Astrocyte (in vitro differentiated cells and primary cell): ENCODE measurements at regions not wholly inside any gene's neighbourhood (a gene's known extent, or its start where the extent isn't known, plus 50 kb on each side); places are given as distances from the start of the nearest gene placed in this dataset.

ENCODE experiments used
- CTCF ChIP-seq: IDR thresholded peaks from 2 replicates; pipeline ENCODE4 v1.5.1; 2011; ENCODE audit warnings: low read depth, mild to moderate bottlenecking, inconsistent platforms, low read length, moderate library complexity; ENCODE audit not compliant: insufficient read depth
- EZH2 ChIP-seq: IDR thresholded peaks from 2 replicates; pipeline ENCODE4 v1.6.1; 2012; ENCODE audit warnings: mild to moderate bottlenecking, low read length, inconsistent platforms; ENCODE audit not compliant: insufficient read depth

GRCh38 chr14:43410631-43411030 is 1096.5 kb downstream of the FSCB start:
- TF ChIP-seq EZH2 (no peak), CTCF (no peak)
